HG02798 (cell line): ENCODE measurements at regions not wholly inside any gene's neighbourhood (a gene's known extent, or its start where the extent isn't known, plus 50 kb on each side); places are given as distances from the start of the nearest gene placed in this dataset.

Experiments
- ATAC-seq: cut with Tn5 transposase; IDR thresholded peaks from one replicate; pipeline ENCODE4 v1.9.1; 2021; ENCODE audit warnings: mild to moderate bottlenecking; ENCODE audit not compliant: unreplicated experiment, poor library complexity

- ATAC-seq: no peak
These were observed 67.3 kb upstream of the KLF12 start for GRCh38 chr13:74201530-74201929.

DNA sequence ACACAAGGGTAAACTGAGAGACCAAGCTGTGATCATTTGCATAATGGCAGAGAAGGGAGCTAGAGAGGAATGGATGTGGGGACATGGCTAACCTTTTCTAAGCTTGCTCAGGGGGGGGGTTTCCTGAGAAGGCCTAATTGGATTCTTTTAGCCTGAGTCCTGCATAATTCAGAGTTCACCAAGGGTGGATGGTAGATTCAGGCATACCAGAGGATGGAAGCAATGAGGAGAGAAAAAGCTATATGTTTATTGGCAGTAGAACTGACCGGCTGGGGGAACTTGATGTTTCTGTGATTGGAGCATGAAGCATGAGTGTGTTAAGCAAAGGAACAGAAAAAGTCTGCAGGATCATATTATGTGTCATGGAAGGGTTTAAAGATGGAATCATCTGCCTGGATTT, 65.9 kb upstream of the KLF12 start:
- ATAC-seq: no peak

- no peak for ATAC-seq
These were observed 63.6 kb upstream of the KLF12 start for GRCh38 chr13:74197677-74198429.

GRCh38 chr13:74194846-74195245, 60.6 kb upstream of the KLF12 start:
- no peak for ATAC-seq

DNA sequence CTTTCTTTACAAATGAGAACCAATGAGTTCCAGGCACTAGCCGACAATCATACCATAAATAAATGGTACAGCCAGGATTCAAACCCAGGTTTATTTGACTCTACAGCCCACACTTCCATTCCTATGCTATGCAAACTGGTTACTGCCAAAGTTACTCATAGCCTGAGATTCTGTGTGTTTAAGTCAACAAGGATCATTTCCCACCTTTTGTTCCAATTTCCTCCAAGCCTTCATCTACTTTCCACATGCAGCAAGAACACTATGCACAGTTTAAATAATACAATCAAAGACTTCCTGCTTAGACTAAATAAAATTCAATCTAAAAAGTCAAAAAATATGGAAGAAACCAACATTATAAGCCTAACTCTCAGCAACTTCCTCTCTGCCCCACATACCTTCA, 59.2 kb upstream of the KLF12 start:
- no peak for ATAC-seq

- no peak for ATAC-seq
These were observed 57.2 kb upstream of the KLF12 start for GRCh38 chr13:74191410-74191809.

GRCh38 chr13:74190999-74191398, 56.8 kb upstream of the KLF12 start:
- ATAC-seq: no peak

DNA sequence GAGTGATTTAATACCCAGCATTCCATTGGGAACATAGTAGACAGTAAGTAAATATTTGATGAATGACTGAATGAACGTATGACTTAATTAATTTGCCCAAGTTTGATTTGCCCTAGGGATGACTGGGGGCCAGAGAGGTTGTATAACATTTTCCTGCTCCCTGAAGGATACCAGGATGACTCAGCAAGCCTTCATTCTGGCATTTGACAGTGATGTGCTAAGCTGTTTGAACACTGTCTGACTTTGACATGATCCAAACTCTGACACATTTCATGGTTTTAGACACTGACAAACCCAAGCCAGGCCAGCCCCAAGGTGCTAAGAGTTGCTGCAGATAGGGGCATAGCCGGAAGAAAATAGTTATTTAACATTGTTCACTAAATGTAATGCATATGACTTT, 53.4 kb upstream of the KLF12 start:
- no peak for ATAC-seq

DNA sequence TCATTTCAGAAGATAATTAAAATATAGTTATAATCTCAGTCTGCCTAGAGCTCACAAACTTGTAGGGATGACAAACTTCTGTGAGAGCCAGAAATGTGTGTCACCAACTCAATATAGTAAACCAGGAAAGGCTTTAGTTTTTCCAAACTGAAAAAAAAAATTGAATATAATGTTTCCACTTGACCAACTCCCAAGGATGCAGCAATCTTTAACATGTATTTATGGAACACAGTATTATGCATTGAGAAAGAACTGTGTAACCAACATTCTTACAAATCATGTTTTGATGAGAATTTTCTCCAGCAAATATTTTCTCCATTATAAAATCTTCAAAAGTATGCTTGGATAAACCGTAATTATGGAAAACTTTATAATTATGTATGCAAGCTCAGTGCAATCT, 50.1 kb upstream of the KLF12 start:
- ATAC-seq: no peak
